ENCODE measurements at regions not wholly inside any gene's neighbourhood (a gene's known extent, or its start where the extent isn't known, plus 50 kb on each side); places are given as distances from the start of the nearest gene placed in this dataset.

- DNase-seq (no peak), ATAC-seq (no peak)
- peaks cover 64% of the 10 kb centered on the region for H3K9me3 ChIP-seq
- no peak overlapping the region for H3K4me3 ChIP-seq
- intact Hi-C loops (cut with DNase I, micrococcal nuclease): no loop called here
- TF ChIP-seq CTCF (IDR thresholded peaks at IDR 0.05): no peak
- no peaks in the 10 kb centered on the region for H3K4me1 ChIP-seq (ENCODE audit: low read depth)
- H3K36me3 ChIP-seq (ENCODE audit: low read depth): no peaks in the 10 kb centered on the region
Measured at GRCh38 chr2:4139316-4139715, 435.9 kb downstream of the DCDC2C start.

GRCh38 chr2:4139731-4140130, 436.4 kb downstream of the DCDC2C start:
- H3K4me1 ChIP-seq (ENCODE audit: low read depth): no peaks in the 10 kb centered on the region
- intact Hi-C loops (cut with DNase I, micrococcal nuclease): no loop called here
- no peak for DNase-seq
- H3K4me3 ChIP-seq: no peak overlapping the region
- no peak for ATAC-seq
- TF ChIP-seq CTCF (IDR thresholded peaks at IDR 0.05): no peak
- no peaks in the 10 kb centered on the region for H3K36me3 ChIP-seq (ENCODE audit: low read depth)
- H3K9me3 ChIP-seq: peaks cover 64% of the 10 kb centered on the region

- no peak for DNase-seq
- no peaks in the 10 kb centered on the region for H3K4me1 ChIP-seq (ENCODE audit: low read depth)
- H3K36me3 ChIP-seq (ENCODE audit: low read depth): no peaks in the 10 kb centered on the region
- intact Hi-C loops (cut with DNase I, micrococcal nuclease): no loop called here
- no peak overlapping the region for H3K4me3 ChIP-seq
- peaks cover 62% of the 10 kb centered on the region for H3K9me3 ChIP-seq
- no peak for ATAC-seq
- TF ChIP-seq CTCF (IDR thresholded peaks at IDR 0.05): no peak
Measured at GRCh38 chr2:4140281-4140970, 437.1 kb downstream of the DCDC2C start.

- ATAC-seq: no peak
- H3K4me3 ChIP-seq: no peak overlapping the region
- no peak for TF ChIP-seq CTCF (IDR thresholded peaks at IDR 0.05)
- no peak for DNase-seq
- intact Hi-C loops (cut with DNase I, micrococcal nuclease): no loop called here
- H3K36me3 ChIP-seq (ENCODE audit: low read depth): no peaks in the 10 kb centered on the region
- peaks cover 50% of the 10 kb centered on the region for H3K9me3 ChIP-seq
- H3K4me1 ChIP-seq (ENCODE audit: low read depth): no peaks in the 10 kb centered on the region
Measured at GRCh38 chr2:4144731-4145130, 441.4 kb downstream of the DCDC2C start.

- H3K9me3 ChIP-seq: peaks cover 56% of the 10 kb centered on the region
- ATAC-seq: no peak
- no peaks in the 10 kb centered on the region for H3K36me3 ChIP-seq (ENCODE audit: low read depth)
- H3K4me3 ChIP-seq: no peak overlapping the region
- DNase-seq: no peak
- intact Hi-C loops (cut with DNase I, micrococcal nuclease): no loop called here
- no peak for TF ChIP-seq CTCF (IDR thresholded peaks at IDR 0.05)
- no peaks in the 10 kb centered on the region for H3K4me1 ChIP-seq (ENCODE audit: low read depth)
Measured at GRCh38 chr2:4151521-4151920, 448.1 kb downstream of the DCDC2C start.

- Histone ChIP-seq H3K4me3 (no peak overlapping the region), H3K36me3 (ENCODE audit: low read depth) (no peaks in the 10 kb centered on the region), H3K4me1 (ENCODE audit: low read depth) (no peaks in the 10 kb centered on the region), H3K9me3 (peaks cover 58% of the 10 kb centered on the region)
- intact Hi-C loops (cut with DNase I, micrococcal nuclease): no loop called here
- no peak for ATAC-seq
- no peak for TF ChIP-seq CTCF (IDR thresholded peaks at IDR 0.05)
- DNase-seq: no peak
Measured at GRCh38 chr2:4152051-4152450, 448.7 kb downstream of the DCDC2C start.
